AG04450 (cell line): ENCODE measurements at regions not wholly inside any gene's neighbourhood (a gene's known extent, or its start where the extent isn't known, plus 50 kb on each side); places are given as distances from the start of the nearest gene placed in this dataset.

Source experiments
- CTCF ChIA-PET: fragments of 300-600, 350-600 bp; formaldehyde crosslinking; extraction: SDS; loops from one replicate; lab custom pipeline; 2022; ENCODE audit warnings: antibody characterized with exemption, inconsistent platforms; lab: Charles Lee
- POLR2A ChIA-PET: fragments of 350-600 bp; formaldehyde crosslinking; extraction: SDS; loops from one replicate; lab custom pipeline; 2021; ENCODE audit warnings: antibody characterized with exemption, inconsistent platforms; lab: Yijun Ruan, JAX
- DNase-seq: peaks from one replicate; pipeline ENCODE4 v3.0.0-alpha.2; 2011; ENCODE audit warnings: low read depth, low spot score
- H3K27ac ChIP-seq: one replicate; pipeline ENCODE4 v1.5.1; 2012; ENCODE audit warnings: low read depth, low read length, control low read depth
- H3K27me3 ChIP-seq: one replicate; pipeline ENCODE4 v1.6.0; 2012; ENCODE audit warnings: low read length; ENCODE audit not compliant: control insufficient read depth, insufficient read depth
- H3K4me3 ChIP-seq: 2 replicates; pipeline ENCODE4 v1.5.1; 2011; ENCODE audit warnings: mild to moderate bottlenecking, low read depth, low read length, control low read depth
- H3K9me3 ChIP-seq: 2 replicates; pipeline ENCODE4 v1.5.1; 2012; ENCODE audit warnings: low read length; ENCODE audit not compliant: control insufficient read depth, insufficient read depth
- TF ChIP-seq, protein P1 (sequence below): IDR thresholded peaks from 2 replicates; pipeline ENCODE4 v1.5.1; 2011; ENCODE audit warnings: low read depth, low read length, control low read depth, inconsistent platforms

DNA sequence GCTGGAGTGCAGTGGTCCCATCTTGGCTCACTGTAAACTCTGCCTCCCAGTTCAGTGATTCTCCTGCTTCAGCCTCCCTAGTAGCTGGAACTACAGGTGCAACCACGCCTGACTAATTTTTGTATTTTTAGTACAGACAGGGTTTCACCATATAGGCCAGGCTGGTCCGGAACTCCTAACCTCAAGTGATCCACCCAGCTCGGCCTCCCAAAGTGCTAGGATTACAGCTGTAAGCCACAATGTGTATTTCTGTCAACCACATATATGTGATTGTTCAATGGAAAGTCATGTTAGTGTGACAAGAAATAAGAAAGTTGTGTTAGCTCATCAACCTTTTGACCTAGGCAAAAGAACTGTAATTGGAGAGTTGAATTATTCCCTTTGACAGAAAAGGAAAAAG is 677.1 kb upstream of the CHD1 start:
- no peaks in the 10 kb centered on the region for H3K9me3 ChIP-seq
- H3K27ac ChIP-seq: no peak overlapping the region
- ChIA-PET POLR2A (no interaction called here), CTCF (no interaction called here)
- H3K27me3 ChIP-seq: no peaks in the 10 kb centered on the region
- no peak for DNase-seq
- TF ChIP-seq, protein P1, sequence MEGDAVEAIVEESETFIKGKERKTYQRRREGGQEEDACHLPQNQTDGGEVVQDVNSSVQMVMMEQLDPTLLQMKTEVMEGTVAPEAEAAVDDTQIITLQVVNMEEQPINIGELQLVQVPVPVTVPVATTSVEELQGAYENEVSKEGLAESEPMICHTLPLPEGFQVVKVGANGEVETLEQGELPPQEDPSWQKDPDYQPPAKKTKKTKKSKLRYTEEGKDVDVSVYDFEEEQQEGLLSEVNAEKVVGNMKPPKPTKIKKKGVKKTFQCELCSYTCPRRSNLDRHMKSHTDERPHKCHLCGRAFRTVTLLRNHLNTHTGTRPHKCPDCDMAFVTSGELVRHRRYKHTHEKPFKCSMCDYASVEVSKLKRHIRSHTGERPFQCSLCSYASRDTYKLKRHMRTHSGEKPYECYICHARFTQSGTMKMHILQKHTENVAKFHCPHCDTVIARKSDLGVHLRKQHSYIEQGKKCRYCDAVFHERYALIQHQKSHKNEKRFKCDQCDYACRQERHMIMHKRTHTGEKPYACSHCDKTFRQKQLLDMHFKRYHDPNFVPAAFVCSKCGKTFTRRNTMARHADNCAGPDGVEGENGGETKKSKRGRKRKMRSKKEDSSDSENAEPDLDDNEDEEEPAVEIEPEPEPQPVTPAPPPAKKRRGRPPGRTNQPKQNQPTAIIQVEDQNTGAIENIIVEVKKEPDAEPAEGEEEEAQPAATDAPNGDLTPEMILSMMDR: no peak
- H3K4me3 ChIP-seq: no peak overlapping the region

GRCh38 chr5:99600952-99601351 is 672.1 kb upstream of the CHD1 start:
- DNase-seq: no peak
- CTCF ChIA-PET: no interaction called here
- Histone ChIP-seq H3K27ac (no peak overlapping the region), H3K27me3 (no peaks in the 10 kb centered on the region), H3K4me3 (no peak overlapping the region), H3K9me3 (no peaks in the 10 kb centered on the region)
- POLR2A ChIA-PET: no interaction called here
- TF ChIP-seq, protein P1: no peak

GRCh38 chr5:99590806-99591205 is 662.0 kb upstream of the CHD1 start:
- no peak for DNase-seq
- no peaks in the 10 kb centered on the region for H3K9me3 ChIP-seq
- TF ChIP-seq, protein P1: no peak
- ChIA-PET POLR2A (no interaction called here), CTCF (no interaction called here)
- H3K27ac ChIP-seq: no peak overlapping the region
- H3K27me3 ChIP-seq: no peaks in the 10 kb centered on the region
- no peak overlapping the region for H3K4me3 ChIP-seq

DNA sequence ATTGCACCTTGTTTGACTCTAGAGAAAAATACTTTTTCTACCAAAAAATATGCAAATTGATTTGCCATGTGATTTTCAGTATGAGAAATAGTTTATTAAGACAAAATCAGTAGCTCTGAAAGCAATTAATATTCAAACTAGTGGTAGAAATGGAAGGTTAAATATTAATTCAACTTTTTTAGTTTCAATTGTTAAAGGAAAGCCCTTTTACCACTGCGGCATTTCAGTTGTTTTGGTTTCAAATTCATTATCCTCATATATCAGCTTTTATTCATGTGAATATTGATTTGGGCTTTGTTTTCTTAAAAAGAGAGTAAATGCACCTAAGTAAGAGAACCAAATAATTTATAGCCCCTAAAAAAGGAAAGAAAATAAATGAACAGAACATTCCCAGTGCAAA is 660.6 kb upstream of the CHD1 start:
- CTCF ChIA-PET: no interaction called here
- Histone ChIP-seq H3K27ac (no peak overlapping the region), H3K4me3 (no peak overlapping the region), H3K27me3 (no peaks in the 10 kb centered on the region), H3K9me3 (no peaks in the 10 kb centered on the region)
- POLR2A ChIA-PET: no interaction called here
- TF ChIP-seq, protein P1: no peak
- DNase-seq: no peak

DNA sequence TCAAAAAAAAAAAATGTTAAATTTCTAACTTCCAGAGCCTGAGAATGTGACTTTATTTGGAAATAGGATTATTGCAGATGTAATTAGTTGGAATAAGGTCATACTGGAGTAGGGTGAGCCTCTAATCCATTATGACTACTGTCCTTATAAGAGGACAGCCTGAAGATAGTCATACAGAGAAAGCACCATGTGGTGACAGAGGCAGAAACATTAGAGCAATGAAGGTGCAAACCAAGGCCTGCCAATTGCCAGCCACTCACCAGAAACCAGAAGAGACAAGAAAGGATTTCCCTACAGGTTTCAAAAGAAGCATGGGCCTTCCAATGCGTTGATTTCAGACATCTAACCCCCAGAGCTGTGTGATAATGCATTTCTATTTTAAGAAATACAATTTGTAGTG is 659.2 kb upstream of the CHD1 start:
- no peak overlapping the region for H3K27ac ChIP-seq
- DNase-seq: no peak
- TF ChIP-seq, protein P1: no peak
- no peak overlapping the region for H3K4me3 ChIP-seq
- H3K27me3 ChIP-seq: no peaks in the 10 kb centered on the region
- POLR2A ChIA-PET: no interaction called here
- no peaks in the 10 kb centered on the region for H3K9me3 ChIP-seq
- CTCF ChIA-PET: no interaction called here
